H1 (cell line): ENCODE measurements at regions not wholly inside any gene's neighbourhood (a gene's known extent, or its start where the extent isn't known, plus 50 kb on each side); places are given as distances from the start of the nearest gene placed in this dataset.

Experiments
- EZH2 ChIP-seq: fragments of 200-600 bp; sonication (generic); IDR thresholded peaks from 2 replicates; pipeline ENCODE4 v1.7.1; 2012; ENCODE audit warnings: low read depth, mild to moderate bottlenecking, moderate library complexity, low read length, inconsistent platforms; ENCODE audit not compliant: severe bottlenecking
- TF ChIP-seq, protein P1 (sequence below): fragments of 300-600 bp; sonication (generic); IDR thresholded peaks from 2 replicates; pipeline ENCODE4 v1.7.1; 2012; ENCODE audit warnings: low read length, moderate library complexity, mild to moderate bottlenecking, inconsistent platforms; ENCODE audit not compliant: insufficient replicate concordance
- TF ChIP-seq, protein P2 (sequence below): IDR thresholded peaks from 2 replicates; pipeline ENCODE4 v1.6.1; 2012; ENCODE audit warnings: inconsistent platforms

DNA sequence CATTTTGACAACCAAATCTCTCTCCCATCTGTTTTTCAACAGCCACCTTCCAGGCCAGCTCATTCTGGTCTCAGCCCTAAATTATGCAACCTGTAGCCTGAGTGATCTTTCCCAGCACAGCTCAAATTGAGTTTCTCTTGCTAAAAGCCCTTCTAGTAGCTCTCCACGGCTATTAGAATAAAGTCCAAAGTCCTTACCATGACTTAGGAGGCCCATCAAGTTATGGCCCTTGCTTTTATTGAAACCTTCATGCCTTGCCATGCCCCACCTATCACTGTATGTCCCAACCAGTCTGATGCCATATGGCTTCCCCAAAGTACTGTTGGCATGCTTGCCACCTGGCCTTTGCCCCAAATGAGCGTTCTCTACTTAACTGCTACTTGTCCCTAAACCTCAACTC, 303.5 kb upstream of the GADL1 start (continued):
- TF ChIP-seq, protein P1, sequence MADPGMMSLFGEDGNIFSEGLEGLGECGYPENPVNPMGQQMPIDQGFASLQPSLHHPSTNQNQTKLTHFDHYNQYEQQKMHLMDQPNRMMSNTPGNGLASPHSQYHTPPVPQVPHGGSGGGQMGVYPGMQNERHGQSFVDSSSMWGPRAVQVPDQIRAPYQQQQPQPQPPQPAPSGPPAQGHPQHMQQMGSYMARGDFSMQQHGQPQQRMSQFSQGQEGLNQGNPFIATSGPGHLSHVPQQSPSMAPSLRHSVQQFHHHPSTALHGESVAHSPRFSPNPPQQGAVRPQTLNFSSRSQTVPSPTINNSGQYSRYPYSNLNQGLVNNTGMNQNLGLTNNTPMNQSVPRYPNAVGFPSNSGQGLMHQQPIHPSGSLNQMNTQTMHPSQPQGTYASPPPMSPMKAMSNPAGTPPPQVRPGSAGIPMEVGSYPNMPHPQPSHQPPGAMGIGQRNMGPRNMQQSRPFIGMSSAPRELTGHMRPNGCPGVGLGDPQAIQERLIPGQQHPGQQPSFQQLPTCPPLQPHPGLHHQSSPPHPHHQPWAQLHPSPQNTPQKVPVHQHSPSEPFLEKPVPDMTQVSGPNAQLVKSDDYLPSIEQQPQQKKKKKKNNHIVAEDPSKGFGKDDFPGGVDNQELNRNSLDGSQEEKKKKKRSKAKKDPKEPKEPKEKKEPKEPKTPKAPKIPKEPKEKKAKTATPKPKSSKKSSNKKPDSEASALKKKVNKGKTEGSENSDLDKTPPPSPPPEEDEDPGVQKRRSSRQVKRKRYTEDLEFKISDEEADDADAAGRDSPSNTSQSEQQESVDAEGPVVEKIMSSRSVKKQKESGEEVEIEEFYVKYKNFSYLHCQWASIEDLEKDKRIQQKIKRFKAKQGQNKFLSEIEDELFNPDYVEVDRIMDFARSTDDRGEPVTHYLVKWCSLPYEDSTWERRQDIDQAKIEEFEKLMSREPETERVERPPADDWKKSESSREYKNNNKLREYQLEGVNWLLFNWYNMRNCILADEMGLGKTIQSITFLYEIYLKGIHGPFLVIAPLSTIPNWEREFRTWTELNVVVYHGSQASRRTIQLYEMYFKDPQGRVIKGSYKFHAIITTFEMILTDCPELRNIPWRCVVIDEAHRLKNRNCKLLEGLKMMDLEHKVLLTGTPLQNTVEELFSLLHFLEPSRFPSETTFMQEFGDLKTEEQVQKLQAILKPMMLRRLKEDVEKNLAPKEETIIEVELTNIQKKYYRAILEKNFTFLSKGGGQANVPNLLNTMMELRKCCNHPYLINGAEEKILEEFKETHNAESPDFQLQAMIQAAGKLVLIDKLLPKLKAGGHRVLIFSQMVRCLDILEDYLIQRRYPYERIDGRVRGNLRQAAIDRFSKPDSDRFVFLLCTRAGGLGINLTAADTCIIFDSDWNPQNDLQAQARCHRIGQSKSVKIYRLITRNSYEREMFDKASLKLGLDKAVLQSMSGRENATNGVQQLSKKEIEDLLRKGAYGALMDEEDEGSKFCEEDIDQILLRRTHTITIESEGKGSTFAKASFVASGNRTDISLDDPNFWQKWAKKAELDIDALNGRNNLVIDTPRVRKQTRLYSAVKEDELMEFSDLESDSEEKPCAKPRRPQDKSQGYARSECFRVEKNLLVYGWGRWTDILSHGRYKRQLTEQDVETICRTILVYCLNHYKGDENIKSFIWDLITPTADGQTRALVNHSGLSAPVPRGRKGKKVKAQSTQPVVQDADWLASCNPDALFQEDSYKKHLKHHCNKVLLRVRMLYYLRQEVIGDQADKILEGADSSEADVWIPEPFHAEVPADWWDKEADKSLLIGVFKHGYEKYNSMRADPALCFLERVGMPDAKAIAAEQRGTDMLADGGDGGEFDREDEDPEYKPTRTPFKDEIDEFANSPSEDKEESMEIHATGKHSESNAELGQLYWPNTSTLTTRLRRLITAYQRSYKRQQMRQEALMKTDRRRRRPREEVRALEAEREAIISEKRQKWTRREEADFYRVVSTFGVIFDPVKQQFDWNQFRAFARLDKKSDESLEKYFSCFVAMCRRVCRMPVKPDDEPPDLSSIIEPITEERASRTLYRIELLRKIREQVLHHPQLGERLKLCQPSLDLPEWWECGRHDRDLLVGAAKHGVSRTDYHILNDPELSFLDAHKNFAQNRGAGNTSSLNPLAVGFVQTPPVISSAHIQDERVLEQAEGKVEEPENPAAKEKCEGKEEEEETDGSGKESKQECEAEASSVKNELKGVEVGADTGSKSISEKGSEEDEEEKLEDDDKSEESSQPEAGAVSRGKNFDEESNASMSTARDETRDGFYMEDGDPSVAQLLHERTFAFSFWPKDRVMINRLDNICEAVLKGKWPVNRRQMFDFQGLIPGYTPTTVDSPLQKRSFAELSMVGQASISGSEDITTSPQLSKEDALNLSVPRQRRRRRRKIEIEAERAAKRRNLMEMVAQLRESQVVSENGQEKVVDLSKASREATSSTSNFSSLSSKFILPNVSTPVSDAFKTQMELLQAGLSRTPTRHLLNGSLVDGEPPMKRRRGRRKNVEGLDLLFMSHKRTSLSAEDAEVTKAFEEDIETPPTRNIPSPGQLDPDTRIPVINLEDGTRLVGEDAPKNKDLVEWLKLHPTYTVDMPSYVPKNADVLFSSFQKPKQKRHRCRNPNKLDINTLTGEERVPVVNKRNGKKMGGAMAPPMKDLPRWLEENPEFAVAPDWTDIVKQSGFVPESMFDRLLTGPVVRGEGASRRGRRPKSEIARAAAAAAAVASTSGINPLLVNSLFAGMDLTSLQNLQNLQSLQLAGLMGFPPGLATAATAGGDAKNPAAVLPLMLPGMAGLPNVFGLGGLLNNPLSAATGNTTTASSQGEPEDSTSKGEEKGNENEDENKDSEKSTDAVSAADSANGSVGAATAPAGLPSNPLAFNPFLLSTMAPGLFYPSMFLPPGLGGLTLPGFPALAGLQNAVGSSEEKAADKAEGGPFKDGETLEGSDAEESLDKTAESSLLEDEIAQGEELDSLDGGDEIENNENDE: no peak
- TF ChIP-seq EZH2: no peak
- TF ChIP-seq, protein P2, sequence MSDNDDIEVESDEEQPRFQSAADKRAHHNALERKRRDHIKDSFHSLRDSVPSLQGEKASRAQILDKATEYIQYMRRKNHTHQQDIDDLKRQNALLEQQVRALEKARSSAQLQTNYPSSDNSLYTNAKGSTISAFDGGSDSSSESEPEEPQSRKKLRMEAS: no peak
- TF ChIP-seq, all 59 proteins: peak for 1
